NCI-H128 (cell line): ENCODE measurements at regions not wholly inside any gene's neighbourhood (a gene's known extent, or its start where the extent isn't known, plus 50 kb on each side); places are given as distances from the start of the nearest gene placed in this dataset.

Experiments used
- DNase-seq: peaks from one replicate; lab custom pipeline; 2025; ENCODE audit not compliant: unreplicated experiment; lab: John Stamatoyannopoulos, UW

- DNase-seq, result no peak
Observed at GRCh38 chr3:155029941-155030340, 50.2 kb upstream of the MME start.

- DNase-seq, result no peak
Observed at GRCh38 chr3:155026999-155027591, 53.0 kb upstream of the MME start.

- DNase-seq, result no peak
Observed at GRCh38 chr3:155024006-155024638, 56.0 kb upstream of the MME start.

GRCh38 chr3:155022896-155023295 is 57.2 kb upstream of the MME start:
- no peak for DNase-seq

GRCh38 chr3:155019575-155019974 is 60.5 kb upstream of the MME start:
- no peak for DNase-seq

- no peak for DNase-seq
Observed at GRCh38 chr3:155018621-155019330, 61.3 kb upstream of the MME start.

- no peak for DNase-seq
Observed at GRCh38 chr3:155015776-155016436, 64.2 kb upstream of the MME start.

GRCh38 chr3:155014953-155015352 is 65.2 kb upstream of the MME start:
- DNase-seq, result no peak

- DNase-seq, result no peak
Observed at GRCh38 chr3:155013427-155013826, 66.7 kb upstream of the MME start.

GRCh38 chr3:155012584-155012983 is 67.5 kb upstream of the MME start:
- DNase-seq, result no peak

- DNase-seq, result no peak
Observed at GRCh38 chr3:155010416-155010815, 69.7 kb upstream of the MME start.

- no peak for DNase-seq
Observed at GRCh38 chr3:155009217-155009616, 70.9 kb upstream of the MME start.

GRCh38 chr3:155007729-155008128 is 72.4 kb upstream of the MME start:
- DNase-seq, result no peak

GRCh38 chr3:155001289-155002010 is 78.7 kb upstream of the MME start:
- DNase-seq, result no peak

- DNase-seq, result no peak
Observed at GRCh38 chr3:154992655-154993054, 87.5 kb upstream of the MME start.

- no peak for DNase-seq
Observed at GRCh38 chr3:154990543-154990942, 89.6 kb upstream of the MME start.

- DNase-seq, result no peak
Observed at GRCh38 chr3:154987846-154988245, 92.3 kb upstream of the MME start.

- DNase-seq, result no peak
Observed at GRCh38 chr3:154981664-154982063, 98.5 kb upstream of the MME start.

- DNase-seq, result no peak
Observed at GRCh38 chr3:154981201-154981600, 98.9 kb upstream of the MME start.

GRCh38 chr3:154979331-154979730 is 100.8 kb upstream of the MME start:
- no peak for DNase-seq

GRCh38 chr3:154977666-154978065 is 102.5 kb upstream of the MME start:
- DNase-seq, result no peak
